ENCODE measurements at regions not wholly inside any gene's neighbourhood (a gene's known extent, or its start where the extent isn't known, plus 50 kb on each side); places are given as distances from the start of the nearest gene placed in this dataset.
A peak's percentile ranks its signal among the peaks of the same experiment; 100 is the strongest.

DNA sequence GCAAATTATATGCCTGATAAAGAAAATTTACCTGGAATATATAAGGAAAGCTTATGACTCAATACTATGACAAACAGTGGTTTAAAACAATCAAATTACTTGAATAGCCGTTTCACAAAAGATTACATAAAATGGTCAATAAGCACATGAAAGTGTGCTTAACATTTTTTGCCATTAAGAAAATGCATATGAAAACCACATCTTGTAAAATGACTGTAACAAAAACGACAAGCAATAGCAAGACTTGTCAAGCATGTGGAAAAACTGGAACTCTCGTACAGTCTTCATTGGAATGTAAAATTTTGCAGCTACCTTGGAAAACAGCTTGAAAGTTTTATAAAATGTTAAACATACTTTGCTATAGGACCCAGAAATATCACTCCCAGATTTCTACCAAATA is 1110.3 kb downstream of the NAALADL2 start:
- Mint-ChIP-seq H3K27me3 (ENCODE audit: unreplicated experiment) (no peaks in the 10 kb centered on the region), H3K9me3 (ENCODE audit: unreplicated experiment) (no peaks in the 10 kb centered on the region), H3K4me3 (ENCODE audit: unreplicated experiment) (no peak overlapping the region), H3K4me1 (ENCODE audit: low read depth, unreplicated experiment) (no peaks in the 10 kb centered on the region), H3K27ac (ENCODE audit: unreplicated experiment) (no peak overlapping the region), H3K36me3 (ENCODE audit: unreplicated experiment) (peaks cover 9% of the 10 kb centered on the region)
- no peak for DNase-seq
- TF ChIP-seq, protein P1, sequence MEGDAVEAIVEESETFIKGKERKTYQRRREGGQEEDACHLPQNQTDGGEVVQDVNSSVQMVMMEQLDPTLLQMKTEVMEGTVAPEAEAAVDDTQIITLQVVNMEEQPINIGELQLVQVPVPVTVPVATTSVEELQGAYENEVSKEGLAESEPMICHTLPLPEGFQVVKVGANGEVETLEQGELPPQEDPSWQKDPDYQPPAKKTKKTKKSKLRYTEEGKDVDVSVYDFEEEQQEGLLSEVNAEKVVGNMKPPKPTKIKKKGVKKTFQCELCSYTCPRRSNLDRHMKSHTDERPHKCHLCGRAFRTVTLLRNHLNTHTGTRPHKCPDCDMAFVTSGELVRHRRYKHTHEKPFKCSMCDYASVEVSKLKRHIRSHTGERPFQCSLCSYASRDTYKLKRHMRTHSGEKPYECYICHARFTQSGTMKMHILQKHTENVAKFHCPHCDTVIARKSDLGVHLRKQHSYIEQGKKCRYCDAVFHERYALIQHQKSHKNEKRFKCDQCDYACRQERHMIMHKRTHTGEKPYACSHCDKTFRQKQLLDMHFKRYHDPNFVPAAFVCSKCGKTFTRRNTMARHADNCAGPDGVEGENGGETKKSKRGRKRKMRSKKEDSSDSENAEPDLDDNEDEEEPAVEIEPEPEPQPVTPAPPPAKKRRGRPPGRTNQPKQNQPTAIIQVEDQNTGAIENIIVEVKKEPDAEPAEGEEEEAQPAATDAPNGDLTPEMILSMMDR (IDR thresholded peaks at IDR 0.05; ENCODE audit: partially characterized antibody, unreplicated experiment): no peak

DNA sequence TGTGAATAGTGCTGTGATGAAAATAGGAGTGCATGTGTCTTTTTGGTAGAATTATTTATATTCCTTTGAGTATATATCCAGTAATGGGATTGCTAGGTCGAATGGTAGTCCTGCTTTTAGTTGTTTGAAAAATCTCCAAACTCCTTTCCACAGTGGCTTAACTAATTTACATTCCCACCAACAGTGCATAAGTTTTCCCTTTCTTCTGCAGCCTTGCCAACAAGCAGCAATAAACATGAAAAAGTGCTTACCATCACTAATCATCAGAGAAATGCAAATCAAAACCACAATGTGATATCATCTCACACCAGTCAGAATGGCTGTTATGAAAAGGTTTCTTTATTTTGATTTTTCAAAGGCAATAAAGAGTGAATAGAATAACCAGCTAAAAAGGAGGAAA is 1105.9 kb downstream of the NAALADL2 start:
- H3K9me3 Mint-ChIP-seq (ENCODE audit: unreplicated experiment): no peaks in the 10 kb centered on the region
- H3K4me1 Mint-ChIP-seq (ENCODE audit: low read depth, unreplicated experiment): peaks cover 3% of the 10 kb centered on the region
- H3K27me3 Mint-ChIP-seq (ENCODE audit: unreplicated experiment): no peaks in the 10 kb centered on the region
- no peak overlapping the region for H3K27ac Mint-ChIP-seq (ENCODE audit: unreplicated experiment)
- H3K36me3 Mint-ChIP-seq (ENCODE audit: unreplicated experiment): peaks cover 4% of the 10 kb centered on the region
- H3K4me3 Mint-ChIP-seq (ENCODE audit: unreplicated experiment): no peak overlapping the region
- no peak for DNase-seq
- TF ChIP-seq, protein P1 (IDR thresholded peaks at IDR 0.05; ENCODE audit: partially characterized antibody, unreplicated experiment): no peak

DNA sequence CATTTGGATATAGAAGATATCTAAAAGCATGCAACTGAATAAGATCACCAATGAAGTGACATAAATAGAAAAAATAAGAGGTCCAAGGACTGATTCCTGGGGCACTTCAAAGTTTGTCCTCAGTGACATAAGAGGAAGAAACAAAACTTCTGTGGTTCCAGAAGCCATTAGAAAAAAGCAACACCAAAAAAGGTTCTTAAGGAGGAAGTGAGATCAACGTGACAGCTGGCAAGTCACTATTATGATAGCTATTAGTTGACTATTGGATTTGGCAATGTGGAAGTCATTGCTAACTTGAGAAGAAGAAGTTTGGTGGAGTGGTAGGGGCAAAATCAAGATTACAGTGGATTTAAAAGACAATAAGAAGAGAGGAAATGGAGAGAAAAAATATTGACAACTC is 1098.3 kb downstream of the NAALADL2 start:
- H3K27me3 Mint-ChIP-seq (ENCODE audit: unreplicated experiment): no peaks in the 10 kb centered on the region
- H3K27ac Mint-ChIP-seq (ENCODE audit: unreplicated experiment): no peak overlapping the region
- no peaks in the 10 kb centered on the region for H3K9me3 Mint-ChIP-seq (ENCODE audit: unreplicated experiment)
- TF ChIP-seq, protein P1 (IDR thresholded peaks at IDR 0.05; ENCODE audit: partially characterized antibody, unreplicated experiment): no peak
- peaks cover 3% of the 10 kb centered on the region for H3K4me1 Mint-ChIP-seq (ENCODE audit: low read depth, unreplicated experiment)
- no peak overlapping the region for H3K4me3 Mint-ChIP-seq (ENCODE audit: unreplicated experiment)
- H3K36me3 Mint-ChIP-seq (ENCODE audit: unreplicated experiment): no peaks in the 10 kb centered on the region
- DNase-seq: no peak

DNA sequence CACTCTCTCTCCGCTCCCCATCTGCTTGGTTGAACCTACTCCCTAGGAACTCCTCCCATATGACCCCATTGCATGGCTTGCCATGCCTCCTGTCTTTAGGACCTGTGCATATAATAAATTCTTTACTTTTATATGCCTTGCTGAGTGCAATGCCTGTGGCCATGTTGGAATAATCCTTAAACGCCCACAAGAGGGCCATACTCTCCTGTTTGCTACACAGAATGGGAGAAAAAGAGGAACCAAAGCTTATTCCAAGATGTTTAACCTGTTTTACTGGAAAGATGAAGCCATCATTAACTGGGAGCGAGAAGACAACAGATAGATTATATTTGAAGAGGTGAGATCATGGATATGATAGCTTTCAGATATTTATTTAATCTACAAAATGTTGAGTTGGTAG is 1097.8 kb downstream of the NAALADL2 start:
- H3K9me3 Mint-ChIP-seq (ENCODE audit: unreplicated experiment): no peaks in the 10 kb centered on the region
- no peaks in the 10 kb centered on the region for H3K27me3 Mint-ChIP-seq (ENCODE audit: unreplicated experiment)
- H3K4me3 Mint-ChIP-seq (ENCODE audit: unreplicated experiment): no peak overlapping the region
- TF ChIP-seq, protein P1 (IDR thresholded peaks at IDR 0.05; ENCODE audit: partially characterized antibody, unreplicated experiment): peak; percentile 17
- peaks cover 3% of the 10 kb centered on the region for H3K4me1 Mint-ChIP-seq (ENCODE audit: low read depth, unreplicated experiment)
- no peaks in the 10 kb centered on the region for H3K36me3 Mint-ChIP-seq (ENCODE audit: unreplicated experiment)
- no peak for DNase-seq
- no peak overlapping the region for H3K27ac Mint-ChIP-seq (ENCODE audit: unreplicated experiment)

DNA sequence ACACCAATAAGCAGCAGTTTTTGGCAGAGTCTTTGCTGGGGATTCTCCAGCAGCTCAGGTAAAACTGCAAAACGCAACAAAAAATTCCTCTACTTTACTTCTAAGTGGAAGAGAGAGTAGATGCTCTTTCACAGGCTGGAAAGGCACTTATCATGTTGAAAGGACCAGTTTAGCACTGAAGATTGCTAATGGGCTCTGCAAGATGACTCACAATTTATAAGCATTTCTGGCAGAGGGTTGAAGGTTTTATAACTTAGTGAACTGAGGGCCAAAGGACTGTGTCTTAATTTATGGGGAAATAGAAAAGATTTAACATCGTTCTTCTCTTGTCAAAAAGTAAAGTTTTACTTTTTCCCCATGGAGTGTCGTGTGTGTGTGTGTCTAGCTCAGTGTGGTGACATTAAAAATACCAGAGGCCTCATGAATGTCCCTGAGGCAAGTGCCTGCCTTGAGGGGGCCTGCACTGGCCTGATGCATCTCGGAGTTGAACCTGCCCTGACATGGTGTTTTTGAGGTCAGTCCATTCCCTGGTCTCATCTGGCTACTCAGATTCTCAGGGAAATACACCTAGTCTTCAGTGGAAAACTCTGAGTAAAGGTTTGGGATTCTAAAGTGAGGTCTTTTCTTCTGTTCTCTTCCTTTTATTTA is 1092.0 kb downstream of the NAALADL2 start:
- Mint-ChIP-seq H3K4me1 (ENCODE audit: low read depth, unreplicated experiment) (no peaks in the 10 kb centered on the region), H3K27me3 (ENCODE audit: unreplicated experiment) (no peaks in the 10 kb centered on the region), H3K4me3 (ENCODE audit: unreplicated experiment) (no peak overlapping the region), H3K27ac (ENCODE audit: unreplicated experiment) (no peak overlapping the region), H3K36me3 (ENCODE audit: unreplicated experiment) (peaks cover 4% of the 10 kb centered on the region), H3K9me3 (ENCODE audit: unreplicated experiment) (peaks cover 3% of the 10 kb centered on the region)
- TF ChIP-seq, protein P1 (IDR thresholded peaks at IDR 0.05; ENCODE audit: partially characterized antibody, unreplicated experiment): no peak
- DNase-seq: no peak

Measured in glutamatergic neuron (in vitro differentiated cells).